ENCODE measurements at regions not wholly inside any gene's neighbourhood (a gene's known extent, or its start where the extent isn't known, plus 50 kb on each side); places are given as distances from the start of the nearest gene placed in this dataset.

- no peak for DNase-seq
These were observed 197.8 kb downstream of the OGFRL1 start for GRCh38 chr6:71486461-71486860.

- DNase-seq, result no peak
These were observed 199.6 kb downstream of the OGFRL1 start for GRCh38 chr6:71488186-71488585.

- DNase-seq, result no peak
These were observed 201.1 kb downstream of the OGFRL1 start for GRCh38 chr6:71489736-71490135.

- no peak for DNase-seq
These were observed 202.3 kb downstream of the OGFRL1 start for GRCh38 chr6:71490876-71491275.

GRCh38 chr6:71491844-71492243 is 203.2 kb downstream of the OGFRL1 start:
- no peak for DNase-seq

- no peak for DNase-seq
These were observed 204.1 kb downstream of the OGFRL1 start for GRCh38 chr6:71492668-71493067.

- no peak for DNase-seq
These were observed 207.6 kb downstream of the OGFRL1 start for GRCh38 chr6:71496018-71496721.

- no peak for DNase-seq
These were observed 208.1 kb downstream of the OGFRL1 start for GRCh38 chr6:71496722-71497033.

- no peak for DNase-seq
These were observed 210.0 kb downstream of the OGFRL1 start for GRCh38 chr6:71498638-71499037.

GRCh38 chr6:71499667-71500066 is 211.1 kb downstream of the OGFRL1 start:
- DNase-seq, result no peak

- no peak for DNase-seq
These were observed 213.6 kb downstream of the OGFRL1 start for GRCh38 chr6:71502168-71502567.

- DNase-seq, result no peak
These were observed 214.3 kb downstream of the OGFRL1 start for GRCh38 chr6:71502956-71503355.

GRCh38 chr6:71507183-71507582 is 218.6 kb downstream of the OGFRL1 start:
- no peak for DNase-seq

- no peak for DNase-seq
These were observed 220.8 kb downstream of the OGFRL1 start for GRCh38 chr6:71509191-71510005.

GRCh38 chr6:71510057-71510713 is 221.6 kb downstream of the OGFRL1 start:
- DNase-seq, result no peak

GRCh38 chr6:71510856-71511255 is 222.2 kb downstream of the OGFRL1 start:
- DNase-seq, result no peak

- DNase-seq, result no peak
These were observed 223.6 kb downstream of the OGFRL1 start for GRCh38 chr6:71512256-71512655.

GRCh38 chr6:71513036-71513435 is 224.4 kb downstream of the OGFRL1 start:
- DNase-seq, result no peak

GRCh38 chr6:71523548-71523947 is 234.9 kb downstream of the OGFRL1 start:
- no peak for DNase-seq

GRCh38 chr6:71524201-71524600 is 235.6 kb downstream of the OGFRL1 start:
- no peak for DNase-seq

- no peak for DNase-seq
These were observed 239.3 kb downstream of the OGFRL1 start for GRCh38 chr6:71527886-71528285.

- DNase-seq, result no peak
These were observed 240.4 kb downstream of the OGFRL1 start for GRCh38 chr6:71529026-71529425.

GRCh38 chr6:71529769-71530168 is 241.2 kb downstream of the OGFRL1 start:
- DNase-seq, result no peak

GRCh38 chr6:71531006-71531405 is 242.4 kb downstream of the OGFRL1 start:
- DNase-seq, result no peak
